IMR-90 (cell line): ENCODE measurements at regions not wholly inside any gene's neighbourhood (a gene's known extent, or its start where the extent isn't known, plus 50 kb on each side); places are given as distances from the start of the nearest gene placed in this dataset.

ENCODE experiments used
- ATAC-seq: fragments of 200-7000 bp; cut with Tn5 transposase; 2 replicates; pipeline ENCODE4 v1.9.1; 2020; ENCODE audit warnings: low read depth, mild to moderate bottlenecking, moderate library complexity
- BruUV-seq: library from RNA; stranded (reverse); fragments of 400-500 nt; replicated peaks from 2 replicates; lab custom pipeline; 2021; lab: Mats Ljungman, UMichigan
- CTCF ChIA-PET: fragments of 300-600 bp; formaldehyde crosslinking; extraction: SDS; loops from one replicate; lab custom pipeline; 2021; ENCODE audit warnings: antibody characterized with exemption; lab: Yijun Ruan, JAX
- POLR2A ChIA-PET: fragments of 300-600 bp; sonication (Branson Sonifier 250); formaldehyde crosslinking; loops from one replicate; lab custom pipeline; 2022; ENCODE audit warnings: antibody characterized with exemption; ENCODE audit not compliant: unreplicated experiment; lab: Charles Lee
- DNase-seq: peaks from one replicate; pipeline ENCODE4 v3.0.0; 2013
- H2AFZ ChIP-seq: replicated peaks from 2 replicates; pipeline ENCODE3; 2013; ENCODE audit warnings: low read length, mild to moderate bottlenecking; ENCODE audit not compliant: poor library complexity
- H2AK5ac ChIP-seq: 2 replicates; pipeline ENCODE4 v1.6.1; 2013; ENCODE audit warnings: low read depth, low read length, inconsistent platforms
- H2AK9ac ChIP-seq: replicated peaks from 2 replicates; pipeline ENCODE3; 2013; ENCODE audit warnings: mild to moderate bottlenecking, low read depth, low read length, moderate library complexity; ENCODE audit not compliant: poor library complexity
- H2BK120ac ChIP-seq: 2 replicates; pipeline ENCODE4 v1.6.1; 2013; ENCODE audit warnings: low read depth, low read length, inconsistent platforms
- H2BK15ac ChIP-seq: 3 replicates; pipeline ENCODE4 v1.6.1; 2013; ENCODE audit warnings: low read depth, low read length, inconsistent platforms
- H2BK20ac ChIP-seq: 2 replicates; pipeline ENCODE4 v1.6.1; 2013; ENCODE audit warnings: low read depth, mild to moderate bottlenecking, inconsistent platforms, low read length, moderate library complexity
- H2BK5ac ChIP-seq: 2 replicates; pipeline ENCODE4 v1.6.1; 2013; ENCODE audit warnings: mild to moderate bottlenecking, low read depth, low read length, inconsistent platforms; ENCODE audit not compliant: poor library complexity, severe bottlenecking
- H3K14ac ChIP-seq: replicated peaks from 2 replicates; pipeline ENCODE4 v1.6.1; 2013; ENCODE audit warnings: low read depth, low read length, inconsistent platforms
- H3K18ac ChIP-seq: 2 replicates; pipeline ENCODE4 v1.6.1; 2013; ENCODE audit warnings: low read depth, low read length, control low read depth
- H3K23ac ChIP-seq: 2 replicates; pipeline ENCODE4 v1.6.1; 2013; ENCODE audit warnings: low read depth, low read length, inconsistent platforms
- H3K27ac ChIP-seq: 2 replicates; pipeline ENCODE4 v1.5.1; 2013; ENCODE audit warnings: mild to moderate bottlenecking, control low read depth, low read length; ENCODE audit not compliant: insufficient read depth
- H3K27me3 ChIP-seq: 2 replicates; pipeline ENCODE4 v1.6.1; 2013; ENCODE audit warnings: low read length; ENCODE audit not compliant: control insufficient read depth, insufficient read depth
- H3K36me3 ChIP-seq: 2 replicates; pipeline ENCODE4 v1.6.1; 2013; ENCODE audit warnings: low read length, mixed read lengths; ENCODE audit not compliant: control insufficient read depth, insufficient read depth
- H3K4ac ChIP-seq: 2 replicates; pipeline ENCODE4 v1.6.1; 2013; ENCODE audit warnings: low read depth, low read length, inconsistent platforms
- H3K4me1 ChIP-seq: 2 replicates; pipeline ENCODE4 v1.6.1; 2013; ENCODE audit warnings: low read length, mixed read lengths; ENCODE audit not compliant: control insufficient read depth, insufficient read depth
- H3K4me2 ChIP-seq: 2 replicates; pipeline ENCODE4 v1.6.1; 2013; ENCODE audit warnings: low read depth, mild to moderate bottlenecking, control low read depth, low read length, moderate library complexity
- H3K4me3 ChIP-seq: 2 replicates; pipeline ENCODE4 v1.5.1; 2013; ENCODE audit warnings: low read depth, mild to moderate bottlenecking, control low read depth, low read length, moderate library complexity; ENCODE audit not compliant: insufficient read depth
- H3K56ac ChIP-seq: 2 replicates; pipeline ENCODE4 v1.6.1; 2013; ENCODE audit warnings: low read length, inconsistent platforms; ENCODE audit not compliant: insufficient read depth; ENCODE audit errors: extremely low read depth
- H3K79me1 ChIP-seq, 2 experiments: 2 replicates each; pipeline ENCODE4 v1.6.1; 2013; ENCODE audit warnings: low read length in 2 of 2, inconsistent platforms in 1 of 2, low read depth in 1 of 2
- H3K9ac ChIP-seq: 2 replicates; pipeline ENCODE4 v1.6.1; 2013; ENCODE audit warnings: low read depth, low read length, control low read depth
- H3K9me1 ChIP-seq: 2 replicates; pipeline ENCODE4 v1.6.1; 2013; ENCODE audit warnings: low read length, inconsistent platforms; ENCODE audit not compliant: insufficient read depth
- H3K9me3 ChIP-seq: 2 replicates; pipeline ENCODE4 v1.6.1; 2013; ENCODE audit warnings: low read length; ENCODE audit not compliant: control insufficient read depth, insufficient read depth
- H4K20me1 ChIP-seq: 2 replicates; pipeline ENCODE4 v1.6.1; 2013; ENCODE audit warnings: low read length, inconsistent platforms; ENCODE audit not compliant: insufficient read depth
- H4K5ac ChIP-seq: 2 replicates; pipeline ENCODE4 v1.6.1; 2013; ENCODE audit warnings: mild to moderate bottlenecking, low read depth, low read length, control low read depth
- H4K8ac ChIP-seq, 2 experiments: 2 replicates each; pipeline ENCODE4 v1.6.1; 2013; ENCODE audit warnings: low read depth in 2 of 2, low read length in 2 of 2, control low read depth in 1 of 2, inconsistent platforms in 1 of 2
- H4K91ac ChIP-seq: 2 replicates; pipeline ENCODE4 v1.6.1; 2013; ENCODE audit warnings: low read depth, low read length, inconsistent platforms; ENCODE audit not compliant: insufficient read depth
- BHLHE40 ChIP-seq: fragments of 150-350 bp; IDR thresholded peaks from 2 replicates; pipeline ENCODE4 v1.6.1; 2016; ENCODE audit warnings: mild to moderate bottlenecking, low read depth, low read length
- CEBPB ChIP-seq: IDR thresholded peaks from 2 replicates; pipeline ENCODE4 v1.6.1; 2012; ENCODE audit warnings: low read depth, low read length, improper control_type of control experiment
- CHD1 ChIP-seq: IDR thresholded peaks from 2 replicates; pipeline ENCODE4 v1.6.1; 2012; ENCODE audit warnings: low read depth, low read length, improper control_type of control experiment
- FOS ChIP-seq: fragments of 150-350 bp; IDR thresholded peaks from 2 replicates; pipeline ENCODE4 v1.6.1; 2016; ENCODE audit warnings: low read depth, low read length
- MAFK ChIP-seq: IDR thresholded peaks from 2 replicates; pipeline ENCODE4 v1.6.1; 2012; ENCODE audit warnings: low read depth, low read length, improper control_type of control experiment
- MAZ ChIP-seq: IDR thresholded peaks from 2 replicates; pipeline ENCODE4 v1.6.1; 2012; ENCODE audit warnings: low read depth, mild to moderate bottlenecking, low read length, improper control_type of control experiment, moderate library complexity, borderline replicate concordance
- MXI1 ChIP-seq: IDR thresholded peaks from 2 replicates; pipeline ENCODE4 v1.6.1; 2012; ENCODE audit warnings: low read depth, mild to moderate bottlenecking, low read length, moderate library complexity, borderline replicate concordance
- NFE2L2 ChIP-seq: fragments of 150-350 bp; IDR thresholded peaks from 2 replicates; pipeline ENCODE4 v1.6.1; 2016; ENCODE audit warnings: low read depth, mild to moderate bottlenecking, low read length
- POLR2A ChIP-seq: IDR thresholded peaks from 2 replicates; pipeline ENCODE4 v1.6.1; 2012; ENCODE audit warnings: mild to moderate bottlenecking, low read depth, low read length
- RAD21 ChIP-seq: IDR thresholded peaks from 2 replicates; pipeline ENCODE4 v1.6.1; 2012; ENCODE audit warnings: low read length, improper control_type of control experiment
- RCOR1 ChIP-seq: IDR thresholded peaks from 2 replicates; pipeline ENCODE4 v1.6.1; 2012; ENCODE audit warnings: mild to moderate bottlenecking, low read length, improper control_type of control experiment; ENCODE audit not compliant: insufficient replicate concordance
- RFX5 ChIP-seq: IDR thresholded peaks from 2 replicates; pipeline ENCODE4 v1.8.0; 2012; ENCODE audit warnings: low read depth, mild to moderate bottlenecking, low read length, moderate library complexity
- SMC3 ChIP-seq: fragments of 150-350 bp; IDR thresholded peaks from 2 replicates; pipeline ENCODE4 v1.6.1; 2016; ENCODE audit warnings: low read depth, mild to moderate bottlenecking, antibody characterized with exemption, low read length, moderate library complexity
- WGBS, 2 experiments: methylation state at CpG; one replicate each; pipeline versions ENCODE4 v1.1.5 to v1.1.7; 2013; ENCODE audit warnings: missing lambda C conversion rate in 2 of 2; ENCODE audit not compliant: insufficient read length in 1 of 2; ENCODE audit errors: extremely low coverage in 2 of 2; 5-methylcytosine and 5-hydroxymethylcytosine counted together
- dilution Hi-C: fragments of 300-500 bp; cut with HindIII; formaldehyde crosslinking; loops from one replicate; pipeline ENCODE4 v1.14.3; 2018; ENCODE audit warnings: low sequenced_read_pairs; ENCODE audit not compliant: unreplicated experiment
- in situ Hi-C: fragments of 300-500 bp; cut with MboI; formaldehyde crosslinking; loops from 3 replicates; pipeline ENCODE4 v1.14.3; 2019; ENCODE audit warnings: low sequenced_read_pairs, inconsistent platforms, mixed read lengths
- intact Hi-C: fragments of 100-400 bp; cut with micrococcal nuclease; formaldehyde crosslinking; loops from 2 replicates; pipeline ENCODE4 v1.10.0; 2022
- TF ChIP-seq, protein P1 (sequence below): fragments of 150-350 bp; IDR thresholded peaks from 2 replicates; pipeline ENCODE4 v1.6.1; 2016; ENCODE audit warnings: low read depth, mild to moderate bottlenecking, low read length, moderate library complexity, borderline replicate concordance
- TF ChIP-seq, protein P2 (sequence below): fragments of 150-350 bp; IDR thresholded peaks from 2 replicates; pipeline ENCODE4 v1.6.1; 2017; ENCODE audit warnings: mild to moderate bottlenecking, antibody characterized with exemption, low read length, low read depth
- TF ChIP-seq, protein P3 (sequence below): conservative IDR thresholded peaks from 2 replicates; pipeline ENCODE4 v1.5.1; 2012; ENCODE audit warnings: mild to moderate bottlenecking, low read depth, low read length, improper control_type of control experiment

DNA sequence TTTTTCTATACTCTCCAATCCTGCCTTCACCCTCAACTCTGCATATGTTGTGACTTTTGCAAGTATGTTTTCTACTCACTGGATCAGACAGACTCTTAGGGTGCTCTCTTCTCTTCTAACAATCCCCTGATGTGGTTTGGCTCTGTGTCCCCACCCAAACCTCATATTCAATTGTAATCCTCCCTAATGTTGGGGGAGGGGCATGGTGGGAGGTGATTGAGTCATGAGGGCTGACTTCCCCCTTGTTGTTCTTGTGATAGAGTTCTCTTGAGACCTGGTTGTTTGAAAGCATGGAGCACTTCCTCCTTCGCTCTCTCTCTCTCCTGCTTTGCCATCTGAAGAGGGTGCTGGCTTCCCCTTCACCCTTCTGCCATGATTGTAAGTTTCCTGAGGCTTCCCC is 148.9 kb upstream of the IGSF21 start:
- Histone ChIP-seq H3K36me3 (no peaks in the 10 kb centered on the region), H4K20me1 (no peaks in the 10 kb centered on the region), H2AK5ac (no peak overlapping the region), H3K9me1 (no peaks in the 10 kb centered on the region), H2AK9ac (no peak overlapping the region), H2BK15ac (no peak overlapping the region), H3K14ac (no peak overlapping the region), H2BK120ac (no peak overlapping the region), H2AFZ (no peak overlapping the region), H3K4me3 (no peak overlapping the region), H4K91ac (no peak overlapping the region), H3K23ac (no peak overlapping the region), H2BK20ac (no peak overlapping the region), H3K4ac (no peak overlapping the region), H3K27ac (no peak overlapping the region), H3K18ac (no peak overlapping the region), H4K5ac (no peak overlapping the region), H3K9me3 (no peaks in the 10 kb centered on the region), H3K56ac (no peak overlapping the region), H3K4me2 (no peak overlapping the region), H2BK5ac (no peak overlapping the region), H3K79me1 (no peaks in the 10 kb centered on the region), H3K4me1 (no peaks in the 10 kb centered on the region), H3K27me3 (peaks cover 1% of the 10 kb centered on the region; the same call in 1 of the 2 replicates), H4K8ac (no peak overlapping the region), H3K9ac (no peak overlapping the region)
- no peak for DNase-seq
- TF ChIP-seq RAD21 (no peak), MAFK (no peak), RFX5 (no peak), CEBPB (no peak), RCOR1 (no peak), MAZ (no peak), NFE2L2 (no peak), MXI1 (no peak), FOS (no peak), SMC3 (no peak), BHLHE40 (no peak), CHD1 (no peak), POLR2A (no peak)
- TF ChIP-seq, protein P1, sequence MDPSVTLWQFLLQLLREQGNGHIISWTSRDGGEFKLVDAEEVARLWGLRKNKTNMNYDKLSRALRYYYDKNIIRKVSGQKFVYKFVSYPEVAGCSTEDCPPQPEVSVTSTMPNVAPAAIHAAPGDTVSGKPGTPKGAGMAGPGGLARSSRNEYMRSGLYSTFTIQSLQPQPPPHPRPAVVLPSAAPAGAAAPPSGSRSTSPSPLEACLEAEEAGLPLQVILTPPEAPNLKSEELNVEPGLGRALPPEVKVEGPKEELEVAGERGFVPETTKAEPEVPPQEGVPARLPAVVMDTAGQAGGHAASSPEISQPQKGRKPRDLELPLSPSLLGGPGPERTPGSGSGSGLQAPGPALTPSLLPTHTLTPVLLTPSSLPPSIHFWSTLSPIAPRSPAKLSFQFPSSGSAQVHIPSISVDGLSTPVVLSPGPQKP, result no peak
- TF ChIP-seq, protein P2, sequence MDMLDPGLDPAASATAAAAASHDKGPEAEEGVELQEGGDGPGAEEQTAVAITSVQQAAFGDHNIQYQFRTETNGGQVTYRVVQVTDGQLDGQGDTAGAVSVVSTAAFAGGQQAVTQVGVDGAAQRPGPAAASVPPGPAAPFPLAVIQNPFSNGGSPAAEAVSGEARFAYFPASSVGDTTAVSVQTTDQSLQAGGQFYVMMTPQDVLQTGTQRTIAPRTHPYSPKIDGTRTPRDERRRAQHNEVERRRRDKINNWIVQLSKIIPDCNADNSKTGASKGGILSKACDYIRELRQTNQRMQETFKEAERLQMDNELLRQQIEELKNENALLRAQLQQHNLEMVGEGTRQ, result no peak
- TF ChIP-seq, protein P3, sequence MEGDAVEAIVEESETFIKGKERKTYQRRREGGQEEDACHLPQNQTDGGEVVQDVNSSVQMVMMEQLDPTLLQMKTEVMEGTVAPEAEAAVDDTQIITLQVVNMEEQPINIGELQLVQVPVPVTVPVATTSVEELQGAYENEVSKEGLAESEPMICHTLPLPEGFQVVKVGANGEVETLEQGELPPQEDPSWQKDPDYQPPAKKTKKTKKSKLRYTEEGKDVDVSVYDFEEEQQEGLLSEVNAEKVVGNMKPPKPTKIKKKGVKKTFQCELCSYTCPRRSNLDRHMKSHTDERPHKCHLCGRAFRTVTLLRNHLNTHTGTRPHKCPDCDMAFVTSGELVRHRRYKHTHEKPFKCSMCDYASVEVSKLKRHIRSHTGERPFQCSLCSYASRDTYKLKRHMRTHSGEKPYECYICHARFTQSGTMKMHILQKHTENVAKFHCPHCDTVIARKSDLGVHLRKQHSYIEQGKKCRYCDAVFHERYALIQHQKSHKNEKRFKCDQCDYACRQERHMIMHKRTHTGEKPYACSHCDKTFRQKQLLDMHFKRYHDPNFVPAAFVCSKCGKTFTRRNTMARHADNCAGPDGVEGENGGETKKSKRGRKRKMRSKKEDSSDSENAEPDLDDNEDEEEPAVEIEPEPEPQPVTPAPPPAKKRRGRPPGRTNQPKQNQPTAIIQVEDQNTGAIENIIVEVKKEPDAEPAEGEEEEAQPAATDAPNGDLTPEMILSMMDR, result no peak
- dilution Hi-C loops, result no loop called here
- in situ Hi-C loops, result no loop called here
- intact Hi-C loops, result no loop called here
- CTCF ChIA-PET, result no interaction called here
- POLR2A ChIA-PET, result no interaction called here
- WGBS, 2 experiments, result no CpG with 5 or more reads among the region's 1 CpG
- BruUV-seq, result no TSS peak
- ATAC-seq, result no peak
